OCI-LY3 (cell line): ENCODE measurements at regions not wholly inside any gene's neighbourhood (a gene's known extent, or its start where the extent isn't known, plus 50 kb on each side); places are given as distances from the start of the nearest gene placed in this dataset.

Source experiments
- H2AFZ ChIP-seq: fragments of 200-600, 300-600 bp; shearing (Covaris generic); 2 replicates; pipeline ENCODE4 v1.6.0; 2014; ENCODE audit warnings: antibody characterized with exemption, low read depth, low read length
- H3K27ac ChIP-seq: fragments of 200-600, 300-600 bp; sonication (generic); 2 replicates; pipeline ENCODE4 v1.5.1; 2014; ENCODE audit warnings: mild to moderate bottlenecking, low read length, moderate library complexity, mixed read lengths
- H3K27me3 ChIP-seq: fragments of 200-600, 300-600 bp; sonication (generic); 2 replicates; pipeline ENCODE4 v1.6.1; 2014; ENCODE audit warnings: low read depth, low read length, mixed read lengths
- H3K36me3 ChIP-seq: fragments of 200-600, 300-600 bp; sonication (generic); replicated peaks from 2 replicates; pipeline ENCODE3; 2014; ENCODE audit warnings: low read depth, low read length, mixed read lengths
- H3K4me1 ChIP-seq: fragments of 300-600, 200-600 bp; sonication (generic); 2 replicates; pipeline ENCODE4 v1.6.1; 2014; ENCODE audit warnings: low read length, mixed read lengths
- H3K4me2 ChIP-seq: fragments of 200-600, 300-600 bp; sonication (generic); 2 replicates; pipeline ENCODE4 v1.6.1; 2014; ENCODE audit warnings: low read length, mixed read lengths
- H3K4me3 ChIP-seq: fragments of 300-600, 200-600 bp; sonication (generic); 2 replicates; pipeline ENCODE4 v1.5.1; 2014; ENCODE audit warnings: antibody characterized with exemption, mild to moderate bottlenecking, low read length, moderate library complexity
- H3K79me2 ChIP-seq: fragments of 300-600, 200-600 bp; shearing (Covaris generic); 2 replicates; pipeline ENCODE4 v1.6.1; 2014; ENCODE audit warnings: mild to moderate bottlenecking, low read length, mixed read lengths
- H3K9ac ChIP-seq: fragments of 300-600, 200-600 bp; shearing (Covaris generic); 2 replicates; pipeline ENCODE4 v1.6.0; 2014; ENCODE audit warnings: mild to moderate bottlenecking, low read length, moderate library complexity
- H3K9me3 ChIP-seq: fragments of 200-600, 300-600 bp; shearing (Covaris generic); 2 replicates; pipeline ENCODE4 v1.6.1; 2014; ENCODE audit warnings: low read length, mixed read lengths; ENCODE audit not compliant: insufficient read depth
- H4K20me1 ChIP-seq: fragments of 200-600, 300-600 bp; sonication (generic); 2 replicates; pipeline ENCODE4 v1.6.1; 2016; ENCODE audit warnings: low read length, mixed read lengths; ENCODE audit not compliant: insufficient read depth
- CTCF ChIP-seq: fragments of 200-600, 300-600 bp; sonication (generic); IDR thresholded peaks from 2 replicates; pipeline ENCODE4 v1.5.1; 2014; ENCODE audit warnings: antibody characterized with exemption, low read length, low read depth
- EZH2phosphoT487 ChIP-seq: fragments of 200-600 bp; shearing (Covaris generic); IDR thresholded peaks from 2 replicates; pipeline ENCODE4 v1.6.1; 2018; ENCODE audit warnings: antibody characterized with exemption, mixed run types, low read depth

DNA sequence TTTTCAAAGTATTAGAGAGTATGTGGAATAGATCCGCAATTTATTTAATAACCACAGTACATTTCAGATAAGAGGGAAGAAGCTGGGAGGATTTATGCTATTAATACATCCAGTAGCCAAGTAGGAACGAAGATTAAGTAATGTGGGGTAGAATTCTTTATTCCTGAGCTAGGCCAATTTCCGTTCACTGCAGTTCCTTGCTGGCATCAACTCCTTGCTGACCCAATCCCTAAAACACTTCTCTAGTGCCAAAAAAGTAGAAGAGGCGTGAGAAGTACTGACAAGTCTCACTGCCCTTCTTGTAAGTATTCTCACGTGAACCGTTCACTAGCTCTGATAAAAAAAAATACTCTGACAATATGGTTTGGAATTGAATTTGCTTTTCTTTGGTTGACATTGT, 211.4 kb downstream of the EPHA4 start:
- no peaks in the 10 kb centered on the region for H3K79me2 ChIP-seq
- no peaks in the 10 kb centered on the region for H3K4me1 ChIP-seq
- H3K36me3 ChIP-seq, result no peaks in the 10 kb centered on the region
- no peaks in the 10 kb centered on the region for H3K27me3 ChIP-seq
- H3K9ac ChIP-seq, result no peak overlapping the region
- H2AFZ ChIP-seq, result no peak overlapping the region
- no peaks in the 10 kb centered on the region for H3K9me3 ChIP-seq
- no peak overlapping the region for H3K4me2 ChIP-seq
- H4K20me1 ChIP-seq, result no peaks in the 10 kb centered on the region
- TF ChIP-seq EZH2phosphoT487, result no peak
- no peak for TF ChIP-seq CTCF
- no peak overlapping the region for H3K4me3 ChIP-seq
- no peak overlapping the region for H3K27ac ChIP-seq

DNA sequence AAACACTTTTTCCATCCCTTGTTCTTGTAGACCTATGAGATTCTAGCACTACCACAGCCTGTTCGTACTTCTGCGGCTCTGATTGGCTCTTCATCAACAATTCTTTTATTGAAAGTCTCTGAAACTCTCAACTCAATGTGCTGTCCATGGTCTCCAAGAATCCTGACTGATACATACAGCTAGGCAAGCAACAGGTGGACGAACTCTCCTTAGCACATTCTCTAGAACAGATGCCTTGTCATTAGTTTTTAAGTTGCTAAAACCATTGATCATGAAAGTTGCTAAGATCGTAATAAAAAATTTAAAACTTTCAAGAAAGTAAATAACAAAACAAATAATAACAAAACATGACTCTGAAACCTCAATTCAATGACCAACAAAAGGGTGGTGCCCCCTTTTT, 210.5 kb downstream of the EPHA4 start:
- H2AFZ ChIP-seq, result no peak overlapping the region
- H3K9ac ChIP-seq, result no peak overlapping the region
- H3K27ac ChIP-seq, result no peak overlapping the region
- no peaks in the 10 kb centered on the region for H3K9me3 ChIP-seq
- no peaks in the 10 kb centered on the region for H4K20me1 ChIP-seq
- no peak overlapping the region for H3K4me2 ChIP-seq
- H3K4me1 ChIP-seq, result no peaks in the 10 kb centered on the region
- H3K36me3 ChIP-seq, result no peaks in the 10 kb centered on the region
- TF ChIP-seq EZH2phosphoT487, result no peak
- TF ChIP-seq CTCF, result no peak
- no peaks in the 10 kb centered on the region for H3K79me2 ChIP-seq
- H3K27me3 ChIP-seq, result no peaks in the 10 kb centered on the region
- no peak overlapping the region for H3K4me3 ChIP-seq

DNA sequence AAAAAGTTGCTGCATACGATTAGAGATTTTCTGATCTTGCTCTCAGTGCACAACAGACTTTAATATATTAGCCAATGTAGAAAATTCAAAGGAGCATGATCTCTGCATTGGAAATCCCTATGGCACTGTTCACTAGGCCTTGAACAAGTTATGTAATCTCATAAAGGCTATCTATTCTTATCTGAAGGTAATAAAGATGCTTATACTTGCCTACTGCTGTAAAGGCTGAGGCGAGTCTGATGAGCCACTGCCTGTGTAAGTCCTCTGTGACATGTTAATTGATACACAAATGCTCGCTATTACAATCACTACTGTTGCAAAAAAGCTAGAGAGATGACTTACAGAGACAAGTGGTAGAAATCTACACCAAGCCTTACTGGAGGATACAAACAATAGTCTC, 207.4 kb downstream of the EPHA4 start:
- Histone ChIP-seq H3K27ac (no peak overlapping the region), H2AFZ (no peak overlapping the region), H3K9me3 (no peaks in the 10 kb centered on the region), H3K27me3 (peaks cover 6% of the 10 kb centered on the region), H4K20me1 (no peaks in the 10 kb centered on the region), H3K36me3 (no peaks in the 10 kb centered on the region), H3K4me3 (no peak overlapping the region), H3K4me2 (no peak overlapping the region), H3K79me2 (no peaks in the 10 kb centered on the region), H3K4me1 (no peaks in the 10 kb centered on the region), H3K9ac (no peak overlapping the region)
- TF ChIP-seq EZH2phosphoT487 (no peak), CTCF (no peak)
